Astrocyte of the hippocampus (primary cell): ENCODE measurements at regions not wholly inside any gene's neighbourhood (a gene's known extent, or its start where the extent isn't known, plus 50 kb on each side); places are given as distances from the start of the nearest gene placed in this dataset.
"Not testable (repeated sequence)": the region's sequence is repeated elsewhere in the genome, so short reads cannot be mapped to it uniquely, and the experiment has no call there.

Source experiments
- DNase-seq: peaks from one replicate; pipeline ENCODE4 v3.0.0; 2011; ENCODE audit warnings: low read depth, low spot score

DNA sequence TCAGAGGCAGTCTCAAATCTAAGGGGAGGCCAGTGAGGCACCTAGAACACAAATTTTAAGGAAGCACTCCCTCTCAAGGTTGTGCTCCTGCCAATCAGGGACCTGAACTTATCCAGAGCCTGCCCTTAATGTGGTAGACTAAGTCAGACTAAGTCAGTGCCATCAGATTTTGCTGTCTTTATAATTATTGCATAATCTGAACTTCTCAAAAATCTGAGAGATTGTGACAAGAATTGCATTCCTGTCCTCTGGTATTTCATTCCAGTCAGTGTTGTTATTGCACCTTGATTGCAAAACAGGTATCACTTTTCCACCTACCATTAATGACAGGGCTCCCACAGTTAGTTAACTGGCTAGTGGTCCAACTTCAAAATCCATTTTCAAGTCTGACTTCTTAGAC lies 197.1 kb upstream of the HCN1 start:
- no peak for DNase-seq

- not testable (repeated sequence) for DNase-seq
These were observed 194.4 kb upstream of the HCN1 start for GRCh38 chr5:45890441-45891080.

GRCh38 chr5:45862763-45863162 lies 166.6 kb upstream of the HCN1 start:
- no peak for DNase-seq

- no peak for DNase-seq
These were observed 151.7 kb upstream of the HCN1 start for GRCh38 chr5:45847877-45848276.

DNA sequence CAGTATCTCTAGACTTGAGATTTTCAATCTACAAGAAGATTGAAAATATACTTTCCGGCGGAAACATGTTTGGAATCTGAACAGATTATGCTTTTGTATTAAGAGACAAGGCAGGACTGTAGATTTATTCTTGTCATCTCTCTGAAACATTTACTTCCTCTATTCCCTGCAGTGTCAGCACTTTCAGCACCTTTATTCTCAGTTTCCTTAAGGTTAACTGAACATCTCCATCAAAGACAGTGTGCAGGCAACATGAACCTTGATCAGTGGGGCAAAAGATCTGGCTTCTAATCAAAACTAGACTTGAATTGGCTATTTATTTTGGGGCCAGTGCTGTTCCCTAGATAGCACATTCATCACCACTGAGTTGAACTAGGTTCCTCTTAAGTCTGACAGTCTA lies 129.9 kb upstream of the HCN1 start:
- no peak for DNase-seq

GRCh38 chr5:45800331-45800730 lies 104.2 kb upstream of the HCN1 start:
- no peak for DNase-seq

DNA sequence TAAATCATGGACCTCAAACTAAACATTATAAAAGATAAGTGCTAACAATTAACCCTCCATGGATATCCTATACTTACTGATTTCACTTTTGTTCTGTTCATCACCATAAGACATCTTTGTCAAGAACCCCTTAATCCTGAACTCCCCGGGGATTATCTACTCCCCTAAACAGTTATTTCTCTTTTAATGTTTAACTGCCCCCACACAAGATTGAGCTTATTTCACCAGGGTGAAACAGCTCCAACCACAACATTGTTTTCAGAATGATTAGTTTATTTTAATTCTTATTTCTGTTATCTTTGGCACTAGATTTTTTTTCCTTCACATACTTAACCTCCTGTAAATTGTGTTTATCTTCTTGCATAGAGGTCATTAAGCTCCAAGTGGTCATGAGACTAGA lies 103.2 kb upstream of the HCN1 start:
- no peak for DNase-seq

GRCh38 chr5:45796959-45797553 lies 100.9 kb upstream of the HCN1 start:
- DNase-seq: no peak

DNA sequence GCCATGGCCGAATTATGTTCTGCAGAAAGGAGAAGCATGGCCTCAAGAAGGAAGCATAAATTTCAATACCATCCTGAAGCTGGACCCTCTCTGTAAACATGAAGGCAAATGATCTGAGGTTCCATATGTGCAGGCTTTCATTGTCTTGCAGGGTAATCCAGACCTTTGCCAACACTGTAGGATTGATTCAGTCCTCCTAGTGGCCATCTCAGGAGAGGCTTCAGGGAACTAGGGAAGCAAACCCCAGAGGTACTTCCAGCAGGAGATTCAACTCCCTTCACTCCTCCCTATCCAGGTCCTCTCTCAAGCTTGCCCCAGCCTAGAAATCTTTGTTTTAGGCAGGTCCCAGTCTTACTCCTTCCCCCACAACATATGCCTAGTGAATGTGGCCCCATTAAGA lies 99.3 kb upstream of the HCN1 start:
- DNase-seq: no peak

- DNase-seq: peak; percentile 2
These were observed 97.7 kb upstream of the HCN1 start for GRCh38 chr5:45793638-45794532.

DNA sequence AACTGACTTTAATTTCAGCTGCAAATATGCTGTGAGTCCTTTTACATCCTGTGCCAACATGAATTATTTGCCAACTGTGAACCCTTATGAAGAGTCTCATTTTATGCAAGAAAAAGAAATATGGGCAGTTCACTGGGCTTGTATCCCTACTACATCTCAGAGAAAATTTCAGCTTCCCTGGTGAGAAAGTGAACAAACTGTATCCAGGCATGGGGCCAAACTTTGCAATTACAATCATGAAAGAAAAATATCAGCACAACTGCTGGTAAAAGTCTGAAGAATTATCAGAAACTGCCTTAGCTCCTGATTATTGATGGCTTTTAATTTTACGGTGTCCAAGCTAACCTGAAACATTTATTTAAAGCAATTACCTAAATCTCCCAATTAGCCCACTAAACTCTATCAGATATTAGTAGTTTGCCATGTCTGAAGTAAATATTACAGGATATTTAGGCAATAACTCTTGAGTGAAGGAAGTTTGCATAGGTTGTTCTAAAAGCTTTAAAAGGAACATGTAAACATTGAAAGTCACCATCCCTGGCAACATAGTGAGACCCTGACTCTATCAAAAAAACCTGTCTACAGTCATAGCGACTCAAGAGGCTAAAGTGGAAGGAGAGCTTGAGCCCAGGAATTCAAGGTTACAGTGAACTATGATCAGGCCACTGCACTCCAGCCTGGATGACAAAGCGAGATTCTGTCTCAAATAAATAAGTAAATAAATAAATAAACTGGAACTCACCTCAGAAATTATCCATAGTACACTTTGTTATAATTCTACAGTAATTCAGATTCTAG lies 83.9 kb upstream of the HCN1 start:
- no peak for DNase-seq

- DNase-seq: no peak
These were observed 78.3 kb upstream of the HCN1 start for GRCh38 chr5:45774528-45774927.

GRCh38 chr5:45772402-45772801 lies 76.2 kb upstream of the HCN1 start:
- no peak for DNase-seq

GRCh38 chr5:45765561-45765960 lies 69.4 kb upstream of the HCN1 start:
- no peak for DNase-seq

DNA sequence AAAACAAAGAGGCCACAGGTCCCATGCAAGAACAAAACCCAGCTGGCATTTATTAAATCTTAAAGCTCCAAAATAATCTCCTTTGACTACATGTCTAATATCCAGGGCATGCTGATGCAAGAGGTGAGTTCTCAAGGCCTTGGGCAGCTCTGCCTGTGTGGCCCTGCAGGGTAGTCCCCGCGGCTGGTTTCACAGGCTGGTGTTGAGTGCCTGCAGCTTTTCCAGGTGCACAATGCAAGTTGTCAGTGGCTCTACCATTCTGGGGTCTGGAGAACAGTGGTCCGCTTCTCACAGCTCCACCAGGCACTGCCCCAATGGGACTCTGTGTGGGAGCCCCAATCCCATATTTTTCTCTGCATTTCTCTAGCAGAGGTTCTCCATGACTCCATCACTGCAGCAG lies 54.4 kb upstream of the HCN1 start:
- DNase-seq: no peak

DNA sequence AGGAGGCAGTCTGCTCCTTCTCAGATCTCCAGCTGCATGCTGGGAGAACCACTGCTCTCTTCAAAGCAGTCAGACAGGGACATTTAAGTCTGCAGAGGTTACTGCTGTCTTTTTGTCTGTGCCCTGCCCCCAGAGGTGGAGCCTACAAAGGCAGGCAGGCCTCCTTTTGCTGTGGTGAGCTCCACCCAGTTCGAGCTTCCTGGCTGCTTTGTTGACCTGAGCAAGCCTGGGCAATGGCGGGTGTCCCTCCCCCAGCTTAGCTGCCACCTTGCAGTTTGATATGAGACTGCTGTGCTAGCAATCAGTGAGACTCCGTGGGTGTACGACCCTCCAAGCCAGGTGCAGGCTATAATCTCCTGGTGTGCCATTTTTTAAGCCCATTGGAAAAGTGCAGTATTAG lies 52.3 kb upstream of the HCN1 start:
- DNase-seq: not testable (repeated sequence)
